Upper lobe of right lung (tissue), 1 donor: ENCODE measurements at regions not wholly inside any gene's neighbourhood (a gene's known extent, or its start where the extent isn't known, plus 50 kb on each side); places are given as distances from the start of the nearest gene placed in this dataset.

ENCODE experiments used
- ATAC-seq: fragments of 200-7000 bp; cut with Tn5 transposase; one replicate; pipeline ENCODE4 v1.9.1; 2020; ENCODE audit warnings: mild to moderate bottlenecking, moderate library complexity
- DNase-seq: peaks from one replicate; pipeline ENCODE4 v3.0.0-alpha.2; 2020
- H3K27ac ChIP-seq: fragments of 200-600 bp; one replicate; pipeline ENCODE4 v1.8.0; 2022
- H3K27me3 ChIP-seq: fragments of 200-600 bp; one replicate; pipeline ENCODE4 v1.8.0; 2022; ENCODE audit warnings: mild to moderate bottlenecking
- H3K36me3 ChIP-seq: fragments of 200-600 bp; one replicate; pipeline ENCODE4 v1.8.0; 2022
- H3K4me1 ChIP-seq: fragments of 200-600 bp; one replicate; pipeline ENCODE4 v1.8.0; 2022
- H3K4me3 ChIP-seq: fragments of 200-600 bp; one replicate; pipeline ENCODE4 v1.8.0; 2022; ENCODE audit warnings: mild to moderate bottlenecking
- H3K9me3 ChIP-seq: fragments of 200-600 bp; one replicate; pipeline ENCODE4 v1.8.0; 2022
- intact Hi-C: fragments of 100-400 bp; cut with DNase I; formaldehyde crosslinking; loops from one replicate; pipeline ENCODE4 v1.11.0; 2022
- TF ChIP-seq, protein P1 (sequence below): fragments of 200-600 bp; IDR thresholded peaks from one replicate; pipeline ENCODE4 v1.8.0; 2022; ENCODE audit warnings: antibody characterized with exemption
- donor health status: DM: no; HTN: yes; CAD: no; lungs with severe emphysema.

DNA sequence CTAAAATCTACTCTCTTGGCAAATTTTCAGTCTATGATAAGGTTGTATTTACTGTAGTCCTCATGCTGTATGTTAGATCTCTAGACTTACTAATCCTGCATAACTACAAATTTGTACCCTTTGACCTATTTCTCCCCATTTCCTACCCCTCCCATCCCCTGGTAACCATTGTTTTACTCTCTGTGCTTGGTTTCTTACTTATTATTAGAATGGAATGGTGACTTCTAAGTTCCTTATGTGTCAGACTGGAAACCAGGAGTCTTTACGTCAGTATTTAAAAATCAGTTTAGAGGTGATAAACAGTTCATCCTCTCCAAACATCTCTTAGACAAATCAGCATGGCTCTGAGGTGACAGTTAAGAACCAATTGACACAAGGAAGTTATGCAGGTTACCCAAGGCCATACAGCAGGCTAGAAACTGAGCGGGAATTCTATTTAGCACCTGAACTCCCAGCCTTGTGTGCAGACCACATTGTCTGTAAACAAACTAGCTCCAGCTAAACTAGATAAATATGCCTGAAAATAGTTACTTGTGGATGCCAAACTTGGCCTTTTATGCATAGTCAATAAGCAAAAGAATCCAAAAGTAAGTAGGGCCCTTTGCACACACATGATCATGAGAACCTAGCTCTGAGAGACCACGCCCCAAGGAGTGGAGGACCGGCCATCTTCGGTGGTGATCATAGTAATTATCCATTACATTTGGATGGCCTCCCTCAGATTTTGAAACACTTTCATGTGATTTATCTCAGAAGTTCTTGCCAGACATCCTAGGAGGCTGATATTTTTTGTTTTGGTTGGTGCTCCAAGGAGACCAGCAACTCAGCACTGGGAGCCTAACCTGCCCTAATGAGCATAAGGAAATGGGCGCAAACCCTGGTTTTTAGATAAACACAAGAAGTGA is 72.3 kb upstream of the BOC start:
- Histone ChIP-seq H3K27ac (no peak overlapping the region), H3K9me3 (no peaks in the 10 kb centered on the region), H3K4me3 (no peak overlapping the region), H3K27me3 (no peaks in the 10 kb centered on the region), H3K36me3 (no peaks in the 10 kb centered on the region), H3K4me1 (no peaks in the 10 kb centered on the region)
- no peak for DNase-seq
- intact Hi-C loops, result loop anchor here (5.0 kb wide), 1 partner anchor 148 kb away; no protein-coding TSS in a partner anchor
- TF ChIP-seq, protein P1, sequence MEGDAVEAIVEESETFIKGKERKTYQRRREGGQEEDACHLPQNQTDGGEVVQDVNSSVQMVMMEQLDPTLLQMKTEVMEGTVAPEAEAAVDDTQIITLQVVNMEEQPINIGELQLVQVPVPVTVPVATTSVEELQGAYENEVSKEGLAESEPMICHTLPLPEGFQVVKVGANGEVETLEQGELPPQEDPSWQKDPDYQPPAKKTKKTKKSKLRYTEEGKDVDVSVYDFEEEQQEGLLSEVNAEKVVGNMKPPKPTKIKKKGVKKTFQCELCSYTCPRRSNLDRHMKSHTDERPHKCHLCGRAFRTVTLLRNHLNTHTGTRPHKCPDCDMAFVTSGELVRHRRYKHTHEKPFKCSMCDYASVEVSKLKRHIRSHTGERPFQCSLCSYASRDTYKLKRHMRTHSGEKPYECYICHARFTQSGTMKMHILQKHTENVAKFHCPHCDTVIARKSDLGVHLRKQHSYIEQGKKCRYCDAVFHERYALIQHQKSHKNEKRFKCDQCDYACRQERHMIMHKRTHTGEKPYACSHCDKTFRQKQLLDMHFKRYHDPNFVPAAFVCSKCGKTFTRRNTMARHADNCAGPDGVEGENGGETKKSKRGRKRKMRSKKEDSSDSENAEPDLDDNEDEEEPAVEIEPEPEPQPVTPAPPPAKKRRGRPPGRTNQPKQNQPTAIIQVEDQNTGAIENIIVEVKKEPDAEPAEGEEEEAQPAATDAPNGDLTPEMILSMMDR, result no peak
- ATAC-seq, result no peak

DNA sequence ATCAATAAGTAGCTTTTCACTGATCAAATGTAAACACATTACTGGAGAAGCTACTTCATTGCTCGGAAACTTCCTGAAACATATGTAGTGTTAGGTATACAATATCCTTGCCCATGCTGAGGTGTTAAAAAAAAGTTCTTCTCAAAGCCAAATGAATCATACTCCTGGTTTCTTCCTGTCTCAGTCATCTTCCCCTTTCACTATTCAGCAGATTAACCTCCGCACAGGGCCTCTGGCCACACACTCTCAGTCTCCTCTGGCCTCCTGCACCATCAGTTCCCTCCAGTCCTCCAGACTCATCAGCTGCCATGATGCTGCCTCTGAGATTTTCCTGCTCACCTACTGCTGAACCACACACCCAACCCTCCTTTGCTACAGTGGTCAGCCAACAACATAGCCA is 70.5 kb upstream of the BOC start:
- ATAC-seq (peak; percentile 32), DNase-seq (no peak)
- TF ChIP-seq, protein P1, result no peak
- H3K4me3 ChIP-seq, result no peak overlapping the region
- intact Hi-C loops, result no loop called here
- H3K9me3 ChIP-seq, result no peaks in the 10 kb centered on the region
- H3K27me3 ChIP-seq, result no peaks in the 10 kb centered on the region
- H3K36me3 ChIP-seq, result no peaks in the 10 kb centered on the region
- no peaks in the 10 kb centered on the region for H3K4me1 ChIP-seq
- H3K27ac ChIP-seq, result no peak overlapping the region

DNA sequence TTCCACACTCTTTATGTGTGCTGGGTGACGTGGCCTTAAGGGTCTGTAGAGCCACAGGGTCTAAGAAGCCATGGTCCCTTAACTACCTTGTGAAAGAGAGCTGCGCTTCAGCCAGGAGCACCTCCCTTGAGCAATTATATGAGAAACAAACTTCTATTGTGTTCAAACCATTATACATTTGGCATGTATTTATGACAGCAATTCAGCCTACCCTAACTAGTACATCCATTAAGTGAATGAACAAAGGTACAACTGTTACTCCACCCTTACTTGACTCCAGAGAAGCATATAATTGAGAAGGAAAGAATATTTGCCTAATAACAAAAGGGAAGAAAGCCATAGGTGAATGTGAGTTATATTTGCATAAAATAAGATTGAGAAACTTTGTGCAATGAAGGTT is 69.8 kb upstream of the BOC start:
- Histone ChIP-seq H3K27ac (no peak overlapping the region), H3K36me3 (no peaks in the 10 kb centered on the region)

DNA sequence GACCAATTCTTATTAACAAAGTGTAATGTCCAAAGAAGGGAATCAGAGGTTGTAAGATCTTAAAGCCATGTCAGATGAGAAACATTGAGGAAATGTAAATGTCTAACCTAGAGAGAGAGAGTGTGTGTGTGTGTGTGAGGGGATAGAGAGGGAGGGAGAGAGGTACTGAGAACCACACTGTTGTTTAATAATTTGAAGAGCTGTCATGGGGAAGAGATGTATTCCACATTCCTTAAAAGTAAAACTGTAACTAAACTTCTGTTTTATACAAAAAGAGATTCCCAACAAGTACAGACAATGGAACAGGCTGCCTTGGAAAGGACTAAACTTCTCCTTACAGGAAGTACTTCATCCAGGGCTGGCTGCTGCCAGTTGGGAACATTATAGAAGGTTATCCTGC is 68.9 kb upstream of the BOC start:
- TF ChIP-seq, protein P1, result no peak
- no peaks in the 10 kb centered on the region for H3K36me3 ChIP-seq
- H3K27me3 ChIP-seq, result no peaks in the 10 kb centered on the region
- no peaks in the 10 kb centered on the region for H3K9me3 ChIP-seq
- no peak overlapping the region for H3K27ac ChIP-seq
- DNase-seq, result no peak
- intact Hi-C loops, result no loop called here
- ATAC-seq, result no peak
- no peaks in the 10 kb centered on the region for H3K4me1 ChIP-seq
- no peak overlapping the region for H3K4me3 ChIP-seq

More for the DNA sequence above, 69.8 kb upstream of the BOC start:
- no peak overlapping the region for H3K4me3 ChIP-seq
- TF ChIP-seq, protein P1, result no peak
- H3K9me3 ChIP-seq, result no peaks in the 10 kb centered on the region
- ATAC-seq (no peak), DNase-seq (no peak)
- no peaks in the 10 kb centered on the region for H3K4me1 ChIP-seq
- H3K27me3 ChIP-seq, result no peaks in the 10 kb centered on the region
- intact Hi-C loops, result no loop called here

DNA sequence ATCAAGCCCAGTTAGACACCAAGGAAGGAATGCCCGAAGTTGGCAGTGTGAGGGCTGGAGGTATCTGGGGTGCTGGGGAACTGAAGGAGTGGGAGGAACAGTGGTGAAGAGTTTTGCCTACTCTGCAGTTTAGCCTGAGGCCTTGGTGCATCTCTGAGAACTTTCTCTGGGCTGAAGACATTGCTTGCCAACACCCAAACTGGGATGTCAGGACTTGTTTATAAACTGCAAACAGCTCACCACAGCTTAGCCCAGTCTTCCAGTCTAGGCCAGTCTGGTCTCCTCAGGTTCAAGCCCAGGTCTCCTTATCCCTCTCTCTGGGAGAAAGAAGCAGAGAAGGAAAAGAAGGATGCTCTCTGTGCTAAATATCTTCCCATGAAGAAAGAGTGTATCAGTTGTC is 68.0 kb upstream of the BOC start:
- H3K27ac ChIP-seq, result no peak overlapping the region
- H3K9me3 ChIP-seq, result no peaks in the 10 kb centered on the region
- H3K4me3 ChIP-seq, result no peak overlapping the region
- H3K36me3 ChIP-seq, result no peaks in the 10 kb centered on the region
- no peak for ATAC-seq
- intact Hi-C loops, result no loop called here
- no peaks in the 10 kb centered on the region for H3K4me1 ChIP-seq
- TF ChIP-seq, protein P1, result no peak
- no peaks in the 10 kb centered on the region for H3K27me3 ChIP-seq
- no peak for DNase-seq
